ENCODE measurements at regions not wholly inside any gene's neighbourhood (a gene's known extent, or its start where the extent isn't known, plus 50 kb on each side); places are given as distances from the start of the nearest gene placed in this dataset.

DNA sequence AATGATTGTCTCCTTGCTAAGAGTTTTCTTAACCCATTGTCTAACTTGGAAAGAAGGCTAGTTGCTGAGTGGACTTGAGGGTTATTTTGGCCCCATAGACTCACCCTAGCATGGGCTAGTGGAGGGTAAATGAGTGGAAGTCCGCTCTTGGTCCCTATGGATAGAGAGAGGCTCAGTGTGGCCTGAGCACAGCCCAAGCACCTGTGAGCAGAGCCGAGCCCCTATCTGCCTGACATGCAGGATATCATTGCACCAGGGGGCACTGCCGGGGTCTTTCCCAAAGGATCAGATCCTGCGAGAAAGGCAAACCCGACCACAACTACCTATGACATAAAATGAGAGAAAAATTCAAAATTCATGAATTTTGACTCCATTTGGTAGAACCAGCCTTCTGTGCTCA lies 70.6 kb upstream of the GGTLC1 start:
- H3K9me3 ChIP-seq (ENCODE audit: control insufficient read depth in 2 of 2, insufficient read depth in 1 of 2, low read depth in 1 of 2, low read length in 1 of 2): no peaks in the 10 kb centered on the region
- FAIRE-seq (no peak), DNase-seq (no peak)
- 81 to 87% (median 87%) methylated on average over 5 of the region's 5 CpGs for WGBS, 3 donors
- H3K4me1 ChIP-seq (ENCODE audit: control insufficient read depth in 3 of 3, insufficient read depth in 2 of 3, low read depth in 1 of 3, low read length in 2 of 3): no peaks in the 10 kb centered on the region
- no peaks in the 10 kb centered on the region for H3K36me3 ChIP-seq (ENCODE audit: control insufficient read depth in 3 of 3, insufficient read depth in 2 of 3, low read depth in 1 of 3, low read length in 3 of 3)
- H3K27ac ChIP-seq (ENCODE audit: low read depth in 1 of 3, low read length in 2 of 3): no peak overlapping the region
- H3K4me3 ChIP-seq (ENCODE audit: low read depth in 1 of 3, low read length in 3 of 3): no peak overlapping the region
- H3K27me3 ChIP-seq (ENCODE audit: control insufficient read depth in 3 of 3, insufficient read depth in 3 of 3, low read length in 3 of 3): no peaks in the 10 kb centered on the region

DNA sequence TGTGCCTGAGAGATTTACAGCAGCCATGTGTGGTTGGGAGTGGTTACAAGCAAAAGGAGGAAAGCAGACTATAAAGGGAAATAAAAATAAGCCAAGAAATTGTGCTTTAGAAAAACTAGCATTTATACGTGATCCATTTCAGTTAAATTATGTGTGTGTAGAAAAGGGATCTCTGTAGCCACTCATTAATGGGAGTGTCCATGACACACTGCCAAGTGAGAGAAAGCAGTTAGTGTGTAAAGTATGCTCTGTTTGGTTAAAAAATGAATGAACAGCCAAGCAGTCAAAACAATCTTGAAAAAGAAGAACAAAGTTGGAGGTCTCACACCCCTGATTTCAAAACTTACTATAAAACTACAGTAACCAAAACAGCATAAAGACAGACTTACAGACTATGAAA lies 67.9 kb upstream of the GGTLC1 start:
- no peak overlapping the region for H3K4me3 ChIP-seq (ENCODE audit: low read depth in 1 of 3, low read length in 3 of 3)
- H3K9me3 ChIP-seq (ENCODE audit: control insufficient read depth in 2 of 2, insufficient read depth in 1 of 2, low read depth in 1 of 2, low read length in 1 of 2): no peaks in the 10 kb centered on the region
- H3K4me1 ChIP-seq (ENCODE audit: control insufficient read depth in 3 of 3, insufficient read depth in 2 of 3, low read depth in 1 of 3, low read length in 2 of 3): no peaks in the 10 kb centered on the region
- FAIRE-seq (no peak), DNase-seq (no peak)
- WGBS, 3 donors: 75 to 84% (median 79%) methylated on average over 1 of the region's 1 CpG
- no peaks in the 10 kb centered on the region for H3K27me3 ChIP-seq (ENCODE audit: control insufficient read depth in 3 of 3, insufficient read depth in 3 of 3, low read length in 3 of 3)
- H3K36me3 ChIP-seq (ENCODE audit: control insufficient read depth in 3 of 3, insufficient read depth in 2 of 3, low read depth in 1 of 3, low read length in 3 of 3): no peaks in the 10 kb centered on the region
- H3K27ac ChIP-seq (ENCODE audit: low read depth in 1 of 3, low read length in 2 of 3): no peak overlapping the region

DNA sequence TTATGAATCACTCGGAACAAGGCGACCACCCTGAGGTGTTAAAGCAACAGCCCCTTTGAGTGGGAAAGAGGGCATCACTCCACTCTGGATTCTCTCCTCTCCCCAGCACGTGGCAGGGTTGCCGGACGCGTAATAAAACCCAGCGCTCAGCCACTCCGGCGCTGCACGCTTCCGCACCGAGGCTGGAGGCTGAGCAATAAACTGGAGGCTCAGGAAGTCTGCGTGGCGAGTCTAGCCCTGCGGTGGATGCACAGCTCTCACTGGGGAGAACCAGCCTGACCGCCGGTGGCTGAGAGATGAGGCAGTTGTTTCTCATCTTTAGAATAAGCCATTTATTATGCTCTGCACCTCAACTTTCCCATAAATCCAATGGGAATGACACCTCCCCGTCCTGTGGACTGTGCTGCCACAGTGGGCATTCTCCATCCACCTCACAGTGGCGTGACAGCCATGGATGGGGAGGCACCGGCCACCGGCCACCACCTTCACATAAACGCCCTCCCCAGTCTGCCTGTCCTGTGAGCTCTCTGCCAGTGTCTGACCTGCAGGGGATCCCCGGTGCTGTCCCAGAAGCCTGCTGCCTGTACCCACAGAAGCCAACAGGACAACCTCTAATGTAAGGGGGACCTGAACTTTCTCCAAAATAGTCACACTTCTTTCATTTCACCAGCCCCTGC lies 64.2 kb upstream of the GGTLC1 start:
- 85 to 91% (median 91%) methylated on average over 23 of the region's 23 CpGs for WGBS, 3 donors
- H3K36me3 ChIP-seq (ENCODE audit: control insufficient read depth in 3 of 3, insufficient read depth in 2 of 3, low read depth in 1 of 3, low read length in 3 of 3): no peaks in the 10 kb centered on the region
- DNase-seq (no peak), FAIRE-seq (no peak)
- peaks cover 0 to 6% (median 0%) of the 10 kb centered on the region in 3 donors for H3K27me3 ChIP-seq (ENCODE audit: control insufficient read depth in 3 of 3, insufficient read depth in 3 of 3, low read length in 3 of 3)
- no peaks in the 10 kb centered on the region for H3K4me1 ChIP-seq (ENCODE audit: control insufficient read depth in 3 of 3, insufficient read depth in 2 of 3, low read depth in 1 of 3, low read length in 2 of 3)
- H3K9me3 ChIP-seq (ENCODE audit: control insufficient read depth in 2 of 2, insufficient read depth in 1 of 2, low read depth in 1 of 2, low read length in 1 of 2): no peaks in the 10 kb centered on the region
- H3K27ac ChIP-seq (ENCODE audit: low read depth in 1 of 3, low read length in 2 of 3): no peak overlapping the region
- no peak overlapping the region for H3K4me3 ChIP-seq (ENCODE audit: low read depth in 1 of 3, low read length in 3 of 3)

DNA sequence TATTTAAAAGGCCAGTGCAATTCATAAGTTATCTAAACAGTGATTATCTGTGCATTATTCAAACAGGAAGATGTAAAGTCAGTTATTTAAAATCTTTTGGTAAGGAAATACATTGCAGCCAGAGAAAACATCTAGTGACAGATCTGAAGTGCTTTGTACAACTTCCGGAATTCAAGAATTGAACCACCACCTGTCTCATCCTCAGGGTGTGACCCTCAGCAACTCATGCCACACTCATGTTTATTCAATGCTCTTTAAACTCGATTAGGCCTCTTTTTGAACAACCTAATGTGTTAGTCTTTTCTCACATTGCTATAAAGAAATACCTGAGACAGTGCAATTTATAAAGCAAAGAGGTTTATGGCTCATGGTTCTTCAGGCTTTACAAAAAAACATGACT lies 62.6 kb upstream of the GGTLC1 start:
- no peaks in the 10 kb centered on the region for H3K36me3 ChIP-seq (ENCODE audit: control insufficient read depth in 3 of 3, insufficient read depth in 2 of 3, low read depth in 1 of 3, low read length in 3 of 3)
- no peak for DNase-seq
- H3K4me1 ChIP-seq (ENCODE audit: control insufficient read depth in 3 of 3, insufficient read depth in 2 of 3, low read depth in 1 of 3, low read length in 2 of 3): no peaks in the 10 kb centered on the region
- H3K27ac ChIP-seq (ENCODE audit: low read depth in 1 of 3, low read length in 2 of 3): no peak overlapping the region
- peaks cover 0 to 6% (median 0%) of the 10 kb centered on the region in 3 donors for H3K27me3 ChIP-seq (ENCODE audit: control insufficient read depth in 3 of 3, insufficient read depth in 3 of 3, low read length in 3 of 3)
- H3K9me3 ChIP-seq (ENCODE audit: control insufficient read depth in 2 of 2, insufficient read depth in 1 of 2, low read depth in 1 of 2, low read length in 1 of 2): no peaks in the 10 kb centered on the region
- 46 to 60% (median 50%) methylated on average over 2 of the region's 2 CpGs for WGBS, 3 donors
- FAIRE-seq: no peak
- no peak overlapping the region for H3K4me3 ChIP-seq (ENCODE audit: low read depth in 1 of 3, low read length in 3 of 3)

DNA sequence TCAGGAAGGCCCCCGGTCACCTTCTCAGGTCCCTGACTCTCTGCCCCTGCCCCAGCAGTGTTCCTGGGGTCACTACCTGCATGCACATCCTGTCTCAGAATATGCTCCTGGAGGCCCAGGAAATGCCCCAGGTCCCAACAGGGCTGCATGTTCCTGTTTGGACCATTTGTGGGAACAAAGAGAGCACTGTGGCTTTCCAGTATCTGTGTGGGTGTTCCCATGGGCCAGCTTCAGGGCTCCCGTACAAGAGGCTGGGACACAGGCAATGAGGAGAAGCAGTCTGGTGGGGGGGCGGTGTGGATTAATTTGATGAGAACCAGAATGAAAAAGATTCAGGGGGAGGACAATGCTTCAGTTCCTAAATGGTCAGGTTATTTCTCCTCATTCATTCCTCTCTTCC lies 61.5 kb upstream of the GGTLC1 start:
- WGBS, 3 donors: 71 to 83% (median 76%) methylated on average over 3 of the region's 3 CpGs
- H3K27ac ChIP-seq (ENCODE audit: low read depth in 1 of 3, low read length in 2 of 3): no peak overlapping the region
- H3K4me1 ChIP-seq (ENCODE audit: control insufficient read depth in 3 of 3, insufficient read depth in 2 of 3, low read depth in 1 of 3, low read length in 2 of 3): no peaks in the 10 kb centered on the region
- DNase-seq (no peak), FAIRE-seq (no peak)
- H3K36me3 ChIP-seq (ENCODE audit: control insufficient read depth in 3 of 3, insufficient read depth in 2 of 3, low read depth in 1 of 3, low read length in 3 of 3): no peaks in the 10 kb centered on the region
- no peaks in the 10 kb centered on the region for H3K9me3 ChIP-seq (ENCODE audit: control insufficient read depth in 2 of 2, insufficient read depth in 1 of 2, low read depth in 1 of 2, low read length in 1 of 2)
- no peak overlapping the region for H3K4me3 ChIP-seq (ENCODE audit: low read depth in 1 of 3, low read length in 3 of 3)
- H3K27me3 ChIP-seq (ENCODE audit: control insufficient read depth in 3 of 3, insufficient read depth in 3 of 3, low read length in 3 of 3): peaks cover 0 to 6% (median 0%) of the 10 kb centered on the region in 3 donors

DNA sequence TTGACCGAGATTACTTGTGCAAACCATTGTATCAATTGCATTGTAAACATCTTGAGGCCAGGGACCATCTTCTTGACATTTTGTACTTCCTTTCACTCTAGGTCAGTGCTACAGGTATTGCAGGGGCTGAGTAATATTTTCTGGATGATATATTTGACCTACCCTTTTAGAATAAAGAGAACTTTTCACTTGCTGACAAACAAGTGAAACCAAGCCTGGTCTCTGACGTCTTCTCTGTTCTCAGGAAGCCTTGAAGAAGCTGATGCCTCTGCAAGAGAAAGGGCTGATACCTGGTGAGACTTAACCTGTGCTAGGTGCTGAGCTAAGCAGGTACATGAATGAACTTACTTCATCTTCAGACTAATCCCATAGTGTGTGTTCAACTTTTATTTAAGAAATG lies 60.5 kb upstream of the GGTLC1 start:
- Histone ChIP-seq H3K27me3 (ENCODE audit: control insufficient read depth in 3 of 3, insufficient read depth in 3 of 3, low read length in 3 of 3) (peaks cover 0 to 6% (median 0%) of the 10 kb centered on the region in 3 donors), H3K4me1 (ENCODE audit: control insufficient read depth in 3 of 3, insufficient read depth in 2 of 3, low read depth in 1 of 3, low read length in 2 of 3) (no peaks in the 10 kb centered on the region), H3K36me3 (ENCODE audit: control insufficient read depth in 3 of 3, insufficient read depth in 2 of 3, low read depth in 1 of 3, low read length in 3 of 3) (no peaks in the 10 kb centered on the region), H3K9me3 (ENCODE audit: control insufficient read depth in 2 of 2, insufficient read depth in 1 of 2, low read depth in 1 of 2, low read length in 1 of 2) (no peaks in the 10 kb centered on the region), H3K27ac (ENCODE audit: low read depth in 1 of 3, low read length in 2 of 3) (no peak overlapping the region), H3K4me3 (ENCODE audit: low read depth in 1 of 3, low read length in 3 of 3) (no peak overlapping the region)
- no peak for FAIRE-seq
- 50 to 69% (median 50%) methylated on average over 2 of the region's 2 CpGs for WGBS, 3 donors
- no peak for DNase-seq

DNA sequence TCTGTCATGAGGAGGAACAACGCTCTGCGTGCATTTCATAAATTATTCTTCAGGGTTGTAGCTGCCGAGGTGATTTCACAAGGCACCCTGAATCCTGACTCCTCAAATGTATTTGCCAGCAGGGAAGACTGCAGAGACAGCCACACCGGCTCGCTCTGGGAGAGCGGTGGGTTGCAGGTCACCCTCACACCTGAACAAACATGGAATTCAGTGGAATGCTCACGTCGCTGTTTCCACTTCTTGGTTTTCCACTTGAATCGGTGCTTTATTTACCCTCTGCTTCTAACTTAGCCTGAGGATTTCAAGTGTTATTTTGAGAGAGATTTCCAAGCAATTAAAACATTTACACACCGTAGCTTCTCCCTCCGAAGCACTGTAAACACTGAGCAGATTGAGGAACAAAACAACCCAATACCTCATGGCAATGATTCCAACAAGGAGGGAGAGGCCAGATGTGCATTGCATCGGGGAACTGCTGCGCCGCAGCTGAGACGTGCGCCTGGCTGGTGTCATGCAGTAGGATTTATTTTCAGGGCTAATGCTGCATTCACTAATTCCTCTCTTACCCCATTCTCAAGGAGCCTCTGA lies 59.5 kb upstream of the GGTLC1 start:
- Histone ChIP-seq H3K27ac (ENCODE audit: low read depth in 1 of 3, low read length in 2 of 3) (no peak overlapping the region), H3K27me3 (ENCODE audit: control insufficient read depth in 3 of 3, insufficient read depth in 3 of 3, low read length in 3 of 3) (peaks cover 0 to 6% (median 0%) of the 10 kb centered on the region in 3 donors), H3K36me3 (ENCODE audit: control insufficient read depth in 3 of 3, insufficient read depth in 2 of 3, low read depth in 1 of 3, low read length in 3 of 3) (no peaks in the 10 kb centered on the region), H3K4me3 (ENCODE audit: low read depth in 1 of 3, low read length in 3 of 3) (no peak overlapping the region), H3K9me3 (ENCODE audit: control insufficient read depth in 2 of 2, insufficient read depth in 1 of 2, low read depth in 1 of 2, low read length in 1 of 2) (no peaks in the 10 kb centered on the region), H3K4me1 (ENCODE audit: control insufficient read depth in 3 of 3, insufficient read depth in 2 of 3, low read depth in 1 of 3, low read length in 2 of 3) (no peaks in the 10 kb centered on the region)
- no peak for FAIRE-seq
- no peak for DNase-seq
- WGBS, 3 donors: 44 to 66% (median 56%) methylated on average over 16 of the region's 16 CpGs

DNA sequence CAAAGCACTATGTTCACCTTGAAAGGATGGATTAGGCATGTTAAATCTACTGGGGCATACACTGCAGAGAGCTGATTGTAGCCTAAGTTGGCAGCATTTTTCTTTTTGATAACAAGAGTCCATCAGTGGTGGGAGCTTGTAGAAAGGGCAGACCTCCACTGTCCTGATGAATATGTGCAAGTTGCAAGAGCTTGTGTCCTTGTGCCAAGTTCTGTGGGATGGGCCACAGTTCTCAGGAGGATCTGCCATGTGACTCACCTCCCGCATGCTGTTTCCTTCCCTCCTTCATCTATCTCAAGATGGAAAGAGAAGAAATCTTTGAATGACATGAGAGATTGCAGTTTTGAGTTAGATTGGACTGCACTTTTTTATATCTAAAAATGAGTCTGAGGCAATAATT lies 58.3 kb upstream of the GGTLC1 start:
- peaks cover 0 to 6% (median 0%) of the 10 kb centered on the region in 3 donors for H3K27me3 ChIP-seq (ENCODE audit: control insufficient read depth in 3 of 3, insufficient read depth in 3 of 3, low read length in 3 of 3)
- H3K27ac ChIP-seq (ENCODE audit: low read depth in 1 of 3, low read length in 2 of 3): no peak overlapping the region
- H3K4me1 ChIP-seq (ENCODE audit: control insufficient read depth in 3 of 3, insufficient read depth in 2 of 3, low read depth in 1 of 3, low read length in 2 of 3): no peaks in the 10 kb centered on the region
- no peaks in the 10 kb centered on the region for H3K36me3 ChIP-seq (ENCODE audit: control insufficient read depth in 3 of 3, insufficient read depth in 2 of 3, low read depth in 1 of 3, low read length in 3 of 3)
- DNase-seq: no peak
- H3K4me3 ChIP-seq (ENCODE audit: low read depth in 1 of 3, low read length in 3 of 3): no peak overlapping the region
- no peak for FAIRE-seq
- 78 to 83% (median 80%) methylated on average over 1 of the region's 1 CpG for WGBS, 3 donors
- H3K9me3 ChIP-seq (ENCODE audit: control insufficient read depth in 2 of 2, insufficient read depth in 1 of 2, low read depth in 1 of 2, low read length in 1 of 2): no peaks in the 10 kb centered on the region
